A549 (cell line): ENCODE measurements at regions not wholly inside any gene's neighbourhood (a gene's known extent, or its start where the extent isn't known, plus 50 kb on each side); places are given as distances from the start of the nearest gene placed in this dataset.

Source experiments
- ATAC-seq, 2 experiments: fragments of 200-7000 bp in 1 of 2; fragments of >200 bp in 1 of 2; cut with Nextera tagmentation in 1 of 2; cut with Tn5 transposase in 1 of 2; 3 replicates each; pipeline versions ENCODE4 v1.8.0 to v1.9.1; 2018 to 2020; ENCODE audit warnings: mild to moderate bottlenecking in 1 of 2, moderate library complexity in 1 of 2
- CTCF ChIA-PET: fragments of 300-600 bp; sonication (Branson Sonifier 250); formaldehyde crosslinking; extraction: SDS; loops from one replicate; lab custom pipeline; 2021; ENCODE audit warnings: antibody characterized with exemption, inconsistent platforms; lab: Yijun Ruan, JAX
- POLR2A ChIA-PET: fragments of 350-600 bp; formaldehyde crosslinking; extraction: SDS; loops from one replicate; lab custom pipeline; 2021; ENCODE audit warnings: antibody characterized with exemption, inconsistent platforms; lab: Yijun Ruan, JAX
- DNase-seq, 2 experiments: peaks; one replicate each; pipeline versions ENCODE4 v3.0.0 to v3.0.0-alpha.2; 2011 to 2016; ENCODE audit warnings: low read depth in 1 of 2, low spot score in 1 of 2
- FAIRE-seq: peaks from 2 replicates; lab custom pipeline; 2011; peaks lifted over from hg19 to GRCh38; lab: Jason Lieb, UNC
- H3K27ac ChIP-seq, 2 experiments: fragments of >200 bp; sonication (Bioruptor Twin); formaldehyde crosslinking; 3 replicates each; pipeline ENCODE4 v1.5.1; 2016 to 2017
- H3K4me1 ChIP-seq: fragments of >200 bp; sonication (Bioruptor Twin); formaldehyde crosslinking; 3 replicates; pipeline ENCODE4 v1.6.1; 2016
- H3K4me2 ChIP-seq: fragments of >200 bp; sonication (Bioruptor Twin); formaldehyde crosslinking; 3 replicates; pipeline ENCODE4 v1.6.1; 2016
- H3K4me3 ChIP-seq: fragments of >200 bp; sonication (Bioruptor Twin); formaldehyde crosslinking; 3 replicates; pipeline ENCODE4 v1.5.1; 2016
- H3K9me3 ChIP-seq: fragments of >200 bp; sonication (Bioruptor Twin); formaldehyde crosslinking; 3 replicates; pipeline ENCODE4 v1.6.1; 2016
- BCL3 ChIP-seq: fragments of >200 bp; sonication (Bioruptor Twin); formaldehyde crosslinking; IDR thresholded peaks from 3 replicates; pipeline ENCODE4 v1.6.1; 2016
- BHLHE40 ChIP-seq: IDR thresholded peaks from 2 replicates; pipeline ENCODE4 v1.6.1; 2012; ENCODE audit warnings: low read depth, low read length, inconsistent platforms
- CBX8 ChIP-seq: fragments of 200-600 bp; sonication (generic); IDR thresholded peaks from 2 replicates; pipeline ENCODE4 v1.6.1; 2016
- CEBPB ChIP-seq, 2 experiments: fragments of >200 bp in 1 of 2; sonication (Bioruptor Twin) in 1 of 2; formaldehyde crosslinking in 1 of 2; IDR thresholded peaks; 2 replicates each; pipeline ENCODE4 v1.6.1; 2012 to 2016
- CHD2 ChIP-seq: fragments of 150-350 bp; IDR thresholded peaks from 2 replicates; pipeline ENCODE4 v1.6.1; 2014; ENCODE audit warnings: low read length; ENCODE audit not compliant: partially characterized antibody
- CHD4 ChIP-seq: fragments of 200-600 bp; sonication (generic); IDR thresholded peaks from 2 replicates; pipeline ENCODE4 v1.6.1; 2016; ENCODE audit warnings: antibody characterized with exemption, mild to moderate bottlenecking, borderline replicate concordance
- EHF ChIP-seq: fragments of 250-450 bp; sonication (Bioruptor Pico); IDR thresholded peaks from 2 replicates; pipeline ENCODE4 v1.5.0; 2020; ENCODE audit warnings: mild to moderate bottlenecking
- FOXS1 ChIP-seq: fragments of 250-450 bp; sonication (Bioruptor Pico); IDR thresholded peaks from 2 replicates; pipeline ENCODE4 v1.5.0; 2020; ENCODE audit warnings: mild to moderate bottlenecking, moderate library complexity
- GATA3 ChIP-seq: IDR thresholded peaks from 2 replicates; pipeline ENCODE4 v1.6.1; 2012; ENCODE audit warnings: borderline replicate concordance
- HDAC2 ChIP-seq: fragments of 200-600 bp; sonication (generic); IDR thresholded peaks from 2 replicates; pipeline ENCODE4 v1.6.1; 2016
- HEYL ChIP-seq: fragments of 250-450 bp; sonication (Bioruptor Pico); IDR thresholded peaks from 2 replicates; pipeline ENCODE4 v1.8.0; 2021; ENCODE audit warnings: mild to moderate bottlenecking, moderate library complexity
- HMGXB4 ChIP-seq: fragments of 250-450 bp; sonication (Bioruptor Pico); IDR thresholded peaks from 2 replicates; pipeline ENCODE4 v1.5.0; 2021; ENCODE audit warnings: mild to moderate bottlenecking, moderate library complexity, borderline replicate concordance
- HOXB13 ChIP-seq: fragments of 250-450 bp; sonication (Bioruptor Pico); IDR thresholded peaks from 2 replicates; pipeline ENCODE4 v1.5.0; 2020; ENCODE audit warnings: low read depth, mild to moderate bottlenecking, moderate library complexity
- JUNB ChIP-seq: fragments of >200 bp; sonication (Bioruptor Twin); formaldehyde crosslinking; IDR thresholded peaks from 2 replicates; pipeline ENCODE4 v1.6.1; 2016
- KDM5A ChIP-seq: fragments of 200-600 bp; sonication (generic); IDR thresholded peaks from 2 replicates; pipeline ENCODE4 v1.6.1; 2016; ENCODE audit warnings: antibody characterized with exemption, mild to moderate bottlenecking
- MAFK ChIP-seq: fragments of 450-650 bp; IDR thresholded peaks from 2 replicates; pipeline ENCODE4 v1.6.1; 2014; ENCODE audit not compliant: partially characterized antibody
- MYC ChIP-seq: IDR thresholded peaks from 2 replicates; pipeline ENCODE4 v1.6.1; 2012; ENCODE audit warnings: mild to moderate bottlenecking, inconsistent platforms, low read length, improper control_type of control experiment, borderline replicate concordance
- NFE2L2 ChIP-seq: fragments of 150-350 bp; conservative IDR thresholded peaks from 2 replicates; pipeline ENCODE4 v1.6.1; 2014; ENCODE audit warnings: low read length
- NR3C1 ChIP-seq: fragments of >200 bp; sonication (Bioruptor Twin); formaldehyde crosslinking; IDR thresholded peaks from 3 replicates; pipeline ENCODE4 v1.6.1; 2017
- PBX3 ChIP-seq: IDR thresholded peaks from 2 replicates; pipeline ENCODE4 v1.6.1; 2012
- POLR2A ChIP-seq: IDR thresholded peaks from 2 replicates; pipeline ENCODE4 v1.6.1; 2012; ENCODE audit warnings: mild to moderate bottlenecking, low read length
- POLR2AphosphoS2 ChIP-seq: conservative IDR thresholded peaks from 2 replicates; pipeline ENCODE4 v1.6.1; 2012; ENCODE audit warnings: low read length, improper control_type of control experiment, inconsistent platforms
- RAD21 ChIP-seq, 2 experiments: fragments of >200 bp in 1 of 2; sonication (Bioruptor Twin) in 1 of 2; formaldehyde crosslinking in 1 of 2; IDR thresholded peaks in 1 of 2; conservative IDR thresholded peaks in 1 of 2; 2 replicates in 1 of 2; 3 replicates in 1 of 2; pipeline ENCODE4 v1.6.1; 2012 to 2018; ENCODE audit warnings: inconsistent platforms in 1 of 2
- RARB ChIP-seq: fragments of 250-450 bp; sonication (Bioruptor Pico); IDR thresholded peaks from 2 replicates; pipeline ENCODE4 v1.8.0; 2021; ENCODE audit warnings: mild to moderate bottlenecking, moderate library complexity
- REST ChIP-seq: fragments of 200-600 bp; sonication (generic); IDR thresholded peaks from 2 replicates; pipeline ENCODE4 v1.6.1; 2016; ENCODE audit warnings: antibody characterized with exemption, mild to moderate bottlenecking, moderate library complexity
- RFX5 ChIP-seq: fragments of 450-650 bp; IDR thresholded peaks from 2 replicates; pipeline ENCODE4 v1.7.1; 2014; ENCODE audit warnings: antibody characterized with exemption, mild to moderate bottlenecking, moderate library complexity
- SMC3 ChIP-seq: fragments of >200 bp; sonication (Bioruptor Twin); formaldehyde crosslinking; IDR thresholded peaks from 3 replicates; pipeline ENCODE4 v1.6.1; 2018; ENCODE audit warnings: inconsistent platforms
- SREBF2 ChIP-seq: fragments of 450-650 bp; IDR thresholded peaks from 2 replicates; pipeline ENCODE4 v1.6.1; 2014; ENCODE audit warnings: mild to moderate bottlenecking, moderate library complexity
- TP53 ChIP-seq: fragments of 250-450 bp; sonication (Bioruptor Pico); IDR thresholded peaks from 2 replicates; pipeline ENCODE4 v1.5.0; 2021; ENCODE audit warnings: mild to moderate bottlenecking, moderate library complexity
- USF2 ChIP-seq: fragments of 450-650 bp; IDR thresholded peaks from 2 replicates; pipeline ENCODE4 v1.6.1; 2014; ENCODE audit warnings: antibody characterized with exemption
- ZC3H11A ChIP-seq: fragments of 450-650 bp; IDR thresholded peaks from 2 replicates; pipeline ENCODE4 v1.6.1; 2014; ENCODE audit warnings: antibody characterized with exemption, mild to moderate bottlenecking
- ZSCAN20 ChIP-seq: fragments of 250-450 bp; sonication (Bioruptor Pico); IDR thresholded peaks from 2 replicates; pipeline ENCODE4 v1.8.0; 2022; ENCODE audit warnings: mild to moderate bottlenecking, moderate library complexity
- WGBS: methylation state at CpG from one replicate; pipeline ENCODE4 v1.1.6; 2017; ENCODE audit errors: missing lambda C conversion rate; 5-methylcytosine and 5-hydroxymethylcytosine counted together

GRCh38 chr20:10846766-10847165, 173.0 kb upstream of the JAG1 start:
- H3K4me3 ChIP-seq: no peak overlapping the region
- DNase-seq (no peak), ATAC-seq (no peak), FAIRE-seq (peak; percentile 94)
- ChIA-PET CTCF (interaction anchor here (0.6 to 1.1 kb wide), 4 partner anchors 43 to 285 kb away, joined by 3 to 6 read pairs (median 3); partner anchors contain the start of gene JAG1), POLR2A (no interaction called here)
- H3K4me2 ChIP-seq: no peak overlapping the region
- H3K4me1 ChIP-seq: peaks cover 24% of the 10 kb centered on the region
- H3K27ac ChIP-seq: no peak overlapping the region
- TF ChIP-seq POLR2AphosphoS2 (no peak), HOXB13 (no peak), SMC3 (no peak), NFE2L2 (no peak), FOXS1 (CRISPR knock-in tag) (no peak), EHF (CRISPR knock-in tag) (no peak), CBX8 (no peak), BHLHE40 (no peak), RARB (CRISPR knock-in tag) (no peak), PBX3 (no peak), TP53 (CRISPR knock-in tag) (no peak)
- peaks cover 8% of the 10 kb centered on the region; the same call in 2 of the 3 replicates for H3K9me3 ChIP-seq

- ChIA-PET CTCF (interaction anchor here (0.6 to 2.2 kb wide), 2 partner anchors 132 to 174 kb away, joined by 3 to 9 read pairs; partner anchors contain the start of gene JAG1), POLR2A (interaction anchor here (1.0 to 1.5 kb wide), 4 partner anchors 9 to 415 kb away, joined by 3 to 8 read pairs (median 3); partner anchors contain the start of genes JAG1 and MKKS)
- H3K9me3 ChIP-seq: no peaks in the 10 kb centered on the region
- 3% methylated on average over 6 of the region's 6 CpGs for WGBS
- H3K4me1 ChIP-seq: peaks cover 24% of the 10 kb centered on the region
- peak; percentile 100 for FAIRE-seq
- H3K27ac ChIP-seq: peak overlapping the region; percentile 82 to 86
- ATAC-seq: peak; percentile 98 to 99
- DNase-seq: peak; percentile 64 to 92
- peak overlapping the region; percentile 68 for H3K4me2 ChIP-seq
- no peak overlapping the region for H3K4me3 ChIP-seq
- TF ChIP-seq CEBPB (IDR thresholded peaks at IDR 0.05): peak in 1 of 2 experiments; percentile 77; a peak in 3 of 4 replicates
- peak; percentile 81 for TF ChIP-seq MAFK
- no peak for TF ChIP-seq NFE2L2
- peak; percentile 55 to 56 for TF ChIP-seq RAD21 (conservative IDR thresholded peaks at IDR 0.05 in 1 of 2, IDR thresholded peaks at IDR 0.05 in 1 of 2)
- TF ChIP-seq CHD4: no peak
- no peak for TF ChIP-seq CHD2
- TF ChIP-seq GATA3: peak; percentile 94
- peak; percentile 67; the same call in 1 of the 3 replicates for TF ChIP-seq BCL3
- TF ChIP-seq ZC3H11A: no peak
- TF ChIP-seq JUNB: peak; percentile 82
- TF ChIP-seq NR3C1: no peak
- TF ChIP-seq POLR2A: no peak
- no peak for TF ChIP-seq HEYL (CRISPR knock-in tag)
- TF ChIP-seq HMGXB4: no peak
- TF ChIP-seq USF2: no peak
- no peak for TF ChIP-seq ZSCAN20 (CRISPR knock-in tag)
- TF ChIP-seq SREBF2: no peak
- no peak for TF ChIP-seq MYC
- no peak for TF ChIP-seq RFX5
- TF ChIP-seq KDM5A: no peak
- no peak for TF ChIP-seq HDAC2
- no peak for TF ChIP-seq REST
- peak; percentile 63 for TF ChIP-seq SMC3
Measured at GRCh38 chr20:10848810-10849370, 175.1 kb upstream of the JAG1 start.
